ENCODE measurements at regions not wholly inside any gene's neighbourhood (a gene's known extent, or its start where the extent isn't known, plus 50 kb on each side); places are given as distances from the start of the nearest gene placed in this dataset.
"Not testable (repeated sequence)": the region's sequence is repeated elsewhere in the genome, so short reads cannot be mapped to it uniquely, and the experiment has no call there.

GRCh38 chr1:102500758-102501157, 504.0 kb upstream of the OLFM3 start:
- Histone ChIP-seq H3K36me3 (ENCODE audit: control insufficient read depth, insufficient read depth, low read length) (no peaks in the 10 kb centered on the region), H3K23ac (ENCODE audit: low read length) (no peak overlapping the region), H2BK5ac (ENCODE audit: low read length) (no peak overlapping the region), H3K4me2 (ENCODE audit: low read length) (no peak overlapping the region), H4K5ac (ENCODE audit: low read length) (no peak overlapping the region), H3K4ac (ENCODE audit: low read depth, low read length) (no peak overlapping the region), H2AK5ac (ENCODE audit: low read length) (no peak overlapping the region), H2BK120ac (ENCODE audit: low read depth, low read length) (no peak overlapping the region), H3K9ac (ENCODE audit: low read length) (no peak overlapping the region), H4K8ac (ENCODE audit: low read depth, low read length) (no peak overlapping the region), H3K4me3 (ENCODE audit: low read length) (no peak overlapping the region), H3K27ac (ENCODE audit: low read depth, low read length) (no peak overlapping the region), H3K56ac (ENCODE audit: low read length) (no peak overlapping the region), H3K79me1 (ENCODE audit: low read length) (no peaks in the 10 kb centered on the region), H3K4me1 (ENCODE audit: control insufficient read depth, low read depth, low read length) (no peaks in the 10 kb centered on the region), H3K79me2 (ENCODE audit: control insufficient read depth, insufficient read depth, low read length) (no peaks in the 10 kb centered on the region), H2BK15ac (replicated peaks; ENCODE audit: low read depth) (no peak overlapping the region), H3K18ac (ENCODE audit: low read length) (no peak overlapping the region), H3K27me3 (ENCODE audit: insufficient read depth, low read length, poor library complexity) (no peaks in the 10 kb centered on the region)
- DNase-seq = no peak
- no CpG with 5 or more reads among the region's 3 CpGs for WGBS (ENCODE audit: extremely low coverage, insufficient coverage, low lambda C conversion rate)

GRCh38 chr1:102498929-102499328, 502.2 kb upstream of the OLFM3 start:
- Histone ChIP-seq H3K9ac (ENCODE audit: low read length) (no peak overlapping the region), H2BK5ac (ENCODE audit: low read length) (no peak overlapping the region), H2AK5ac (ENCODE audit: low read length) (no peak overlapping the region), H3K27me3 (ENCODE audit: insufficient read depth, low read length, poor library complexity) (no peaks in the 10 kb centered on the region), H2BK120ac (ENCODE audit: low read depth, low read length) (no peak overlapping the region), H3K4me1 (ENCODE audit: control insufficient read depth, low read depth, low read length) (no peaks in the 10 kb centered on the region), H3K36me3 (ENCODE audit: control insufficient read depth, insufficient read depth, low read length) (no peaks in the 10 kb centered on the region), H2BK15ac (replicated peaks; ENCODE audit: low read depth) (no peak overlapping the region), H3K4me3 (ENCODE audit: low read length) (no peak overlapping the region), H3K56ac (ENCODE audit: low read length) (no peak overlapping the region), H3K23ac (ENCODE audit: low read length) (no peak overlapping the region), H3K27ac (ENCODE audit: low read depth, low read length) (no peak overlapping the region), H3K18ac (ENCODE audit: low read length) (no peak overlapping the region), H4K5ac (ENCODE audit: low read length) (no peak overlapping the region), H3K79me1 (ENCODE audit: low read length) (no peaks in the 10 kb centered on the region), H3K4ac (ENCODE audit: low read depth, low read length) (no peak overlapping the region), H3K79me2 (ENCODE audit: control insufficient read depth, insufficient read depth, low read length) (no peaks in the 10 kb centered on the region), H4K8ac (ENCODE audit: low read depth, low read length) (no peak overlapping the region), H3K4me2 (ENCODE audit: low read length) (no peak overlapping the region)
- DNase-seq = no peak
- no CpG with 5 or more reads among the region's 2 CpGs for WGBS (ENCODE audit: extremely low coverage, insufficient coverage, low lambda C conversion rate)

- H2BK15ac ChIP-seq (replicated peaks; ENCODE audit: low read depth); H4K5ac ChIP-seq (ENCODE audit: low read length); H3K36me3 ChIP-seq (ENCODE audit: control insufficient read depth, insufficient read depth, low read length); H2BK120ac ChIP-seq (ENCODE audit: low read depth, low read length); H3K23ac ChIP-seq (ENCODE audit: low read length); H3K79me2 ChIP-seq (ENCODE audit: control insufficient read depth, insufficient read depth, low read length); H3K4me1 ChIP-seq (ENCODE audit: control insufficient read depth, low read depth, low read length); H3K4me3 ChIP-seq (ENCODE audit: low read length); H2BK5ac ChIP-seq (ENCODE audit: low read length); H3K79me1 ChIP-seq (ENCODE audit: low read length); H3K27ac ChIP-seq (ENCODE audit: low read depth, low read length); H4K8ac ChIP-seq (ENCODE audit: low read depth, low read length); H3K18ac ChIP-seq (ENCODE audit: low read length); H3K4ac ChIP-seq (ENCODE audit: low read depth, low read length); H3K27me3 ChIP-seq (ENCODE audit: insufficient read depth, low read length, poor library complexity); H3K4me2 ChIP-seq (ENCODE audit: low read length); H2AK5ac ChIP-seq (ENCODE audit: low read length); H3K9ac ChIP-seq (ENCODE audit: low read length); H3K56ac ChIP-seq (ENCODE audit: low read length): not testable (repeated sequence)
- peak; percentile 58 for DNase-seq
- no CpG with 5 or more reads among the region's 3 CpGs for WGBS (ENCODE audit: extremely low coverage, insufficient coverage, low lambda C conversion rate)
Measured at GRCh38 chr1:102497810-102498209, 501.1 kb upstream of the OLFM3 start.

GRCh38 chr1:102472520-102472919, 475.8 kb upstream of the OLFM3 start:
- Histone ChIP-seq H3K4me2 (ENCODE audit: low read length) (no peak overlapping the region), H3K27ac (ENCODE audit: low read depth, low read length) (no peak overlapping the region), H3K23ac (ENCODE audit: low read length) (no peak overlapping the region), H3K4me3 (ENCODE audit: low read length) (no peak overlapping the region), H3K79me1 (ENCODE audit: low read length) (no peaks in the 10 kb centered on the region), H3K36me3 (ENCODE audit: control insufficient read depth, insufficient read depth, low read length) (no peaks in the 10 kb centered on the region), H4K8ac (ENCODE audit: low read depth, low read length) (no peak overlapping the region), H3K4ac (ENCODE audit: low read depth, low read length) (no peak overlapping the region), H2AK5ac (ENCODE audit: low read length) (no peak overlapping the region), H4K5ac (ENCODE audit: low read length) (no peak overlapping the region), H3K9ac (ENCODE audit: low read length) (no peak overlapping the region), H3K79me2 (ENCODE audit: control insufficient read depth, insufficient read depth, low read length) (no peaks in the 10 kb centered on the region), H3K56ac (ENCODE audit: low read length) (no peak overlapping the region), H3K27me3 (ENCODE audit: insufficient read depth, low read length, poor library complexity) (no peaks in the 10 kb centered on the region), H2BK15ac (replicated peaks; ENCODE audit: low read depth) (no peak overlapping the region), H3K18ac (ENCODE audit: low read length) (no peak overlapping the region), H2BK120ac (ENCODE audit: low read depth, low read length) (no peak overlapping the region), H2BK5ac (ENCODE audit: low read length) (no peak overlapping the region), H3K4me1 (ENCODE audit: control insufficient read depth, low read depth, low read length) (no peaks in the 10 kb centered on the region)
- DNase-seq = no peak
- WGBS (ENCODE audit: extremely low coverage, insufficient coverage, low lambda C conversion rate) = no CpG with 5 or more reads among the region's 1 CpG

GRCh38 chr1:102470767-102471166, 474.0 kb upstream of the OLFM3 start:
- Histone ChIP-seq H2AK5ac (ENCODE audit: low read length) (no peak overlapping the region), H3K79me2 (ENCODE audit: control insufficient read depth, insufficient read depth, low read length) (no peaks in the 10 kb centered on the region), H2BK15ac (replicated peaks; ENCODE audit: low read depth) (no peak overlapping the region), H3K4ac (ENCODE audit: low read depth, low read length) (no peak overlapping the region), H3K27me3 (ENCODE audit: insufficient read depth, low read length, poor library complexity) (no peaks in the 10 kb centered on the region), H3K4me2 (ENCODE audit: low read length) (no peak overlapping the region), H3K79me1 (ENCODE audit: low read length) (no peaks in the 10 kb centered on the region), H3K56ac (ENCODE audit: low read length) (no peak overlapping the region), H4K8ac (ENCODE audit: low read depth, low read length) (no peak overlapping the region), H3K4me1 (ENCODE audit: control insufficient read depth, low read depth, low read length) (no peaks in the 10 kb centered on the region), H3K36me3 (ENCODE audit: control insufficient read depth, insufficient read depth, low read length) (no peaks in the 10 kb centered on the region), H3K18ac (ENCODE audit: low read length) (no peak overlapping the region), H3K9ac (ENCODE audit: low read length) (no peak overlapping the region), H3K23ac (ENCODE audit: low read length) (no peak overlapping the region), H2BK5ac (ENCODE audit: low read length) (no peak overlapping the region), H2BK120ac (ENCODE audit: low read depth, low read length) (no peak overlapping the region), H3K4me3 (ENCODE audit: low read length) (no peak overlapping the region), H4K5ac (ENCODE audit: low read length) (no peak overlapping the region), H3K27ac (ENCODE audit: low read depth, low read length) (no peak overlapping the region)
- peak; percentile 32 for DNase-seq
- no CpG with 5 or more reads among the region's 2 CpGs for WGBS (ENCODE audit: extremely low coverage, insufficient coverage, low lambda C conversion rate)

- Histone ChIP-seq H3K4me3 (ENCODE audit: low read length) (no peak overlapping the region), H3K79me1 (ENCODE audit: low read length) (no peaks in the 10 kb centered on the region), H3K18ac (ENCODE audit: low read length) (no peak overlapping the region), H3K4me1 (ENCODE audit: control insufficient read depth, low read depth, low read length) (no peaks in the 10 kb centered on the region), H3K23ac (ENCODE audit: low read length) (no peak overlapping the region), H3K36me3 (ENCODE audit: control insufficient read depth, insufficient read depth, low read length) (no peaks in the 10 kb centered on the region), H2BK5ac (ENCODE audit: low read length) (no peak overlapping the region), H3K27me3 (ENCODE audit: insufficient read depth, low read length, poor library complexity) (no peaks in the 10 kb centered on the region), H2BK120ac (ENCODE audit: low read depth, low read length) (no peak overlapping the region), H3K56ac (ENCODE audit: low read length) (no peak overlapping the region), H3K4ac (ENCODE audit: low read depth, low read length) (no peak overlapping the region), H3K27ac (ENCODE audit: low read depth, low read length) (no peak overlapping the region), H3K4me2 (ENCODE audit: low read length) (no peak overlapping the region), H4K8ac (ENCODE audit: low read depth, low read length) (no peak overlapping the region), H3K79me2 (ENCODE audit: control insufficient read depth, insufficient read depth, low read length) (no peaks in the 10 kb centered on the region), H3K9ac (ENCODE audit: low read length) (no peak overlapping the region), H2BK15ac (replicated peaks; ENCODE audit: low read depth) (no peak overlapping the region), H2AK5ac (ENCODE audit: low read length) (no peak overlapping the region), H4K5ac (ENCODE audit: low read length) (no peak overlapping the region)
- WGBS (ENCODE audit: extremely low coverage, insufficient coverage, low lambda C conversion rate) = no CpG with 5 or more reads among the region's 1 CpG
- no peak for DNase-seq
Measured at GRCh38 chr1:102466487-102466886, 469.8 kb upstream of the OLFM3 start.

Data from mesendoderm (in vitro differentiated cells).